Fibroblast of lung (primary cell): ENCODE measurements at regions not wholly inside any gene's neighbourhood (a gene's known extent, or its start where the extent isn't known, plus 50 kb on each side); places are given as distances from the start of the nearest gene placed in this dataset.

Source experiments
- CTCF ChIP-seq, 2 donors: IDR thresholded peaks in 1 of 2; conservative IDR thresholded peaks in 1 of 2; 1 replicate in 1 of 2; 2 replicates in 1 of 2; pipeline ENCODE4 v1.5.1; 2011 to 2012; ENCODE audit warnings: low read length in 2 of 2, control low read depth in 1 of 2, inconsistent platforms in 1 of 2, low read depth in 1 of 2, mild to moderate bottlenecking in 1 of 2
- EZH2 ChIP-seq: IDR thresholded peaks from 2 replicates; pipeline ENCODE4 v1.5.1; 2012; ENCODE audit warnings: low read length, control low read depth, mild to moderate bottlenecking; ENCODE audit errors: missing control alignments

GRCh38 chr7:149682038-149682437, 91.3 kb downstream of the ZNF467 start:
- TF ChIP-seq CTCF (conservative IDR thresholded peaks at IDR 0.05 in 1 of 2, IDR thresholded peaks at IDR 0.05 in 1 of 2; ENCODE audit: low read depth in 1 of 2, low read length in 2 of 2) (no peak), EZH2 (no peak)
